IMR-90 (cell line): ENCODE measurements at regions not wholly inside any gene's neighbourhood (a gene's known extent, or its start where the extent isn't known, plus 50 kb on each side); places are given as distances from the start of the nearest gene placed in this dataset.

ENCODE experiments used
- BHLHE40 ChIP-seq: fragments of 150-350 bp; IDR thresholded peaks from 2 replicates; pipeline ENCODE4 v1.6.1; 2016; ENCODE audit warnings: mild to moderate bottlenecking, low read depth, low read length
- CEBPB ChIP-seq: IDR thresholded peaks from 2 replicates; pipeline ENCODE4 v1.6.1; 2012; ENCODE audit warnings: low read depth, low read length, improper control_type of control experiment
- CHD1 ChIP-seq: IDR thresholded peaks from 2 replicates; pipeline ENCODE4 v1.6.1; 2012; ENCODE audit warnings: low read depth, low read length, improper control_type of control experiment
- MAFK ChIP-seq: IDR thresholded peaks from 2 replicates; pipeline ENCODE4 v1.6.1; 2012; ENCODE audit warnings: low read depth, low read length, improper control_type of control experiment
- MAZ ChIP-seq: IDR thresholded peaks from 2 replicates; pipeline ENCODE4 v1.6.1; 2012; ENCODE audit warnings: low read depth, mild to moderate bottlenecking, low read length, improper control_type of control experiment, moderate library complexity, borderline replicate concordance
- MXI1 ChIP-seq: IDR thresholded peaks from 2 replicates; pipeline ENCODE4 v1.6.1; 2012; ENCODE audit warnings: low read depth, mild to moderate bottlenecking, low read length, moderate library complexity, borderline replicate concordance
- NFE2L2 ChIP-seq: fragments of 150-350 bp; IDR thresholded peaks from 2 replicates; pipeline ENCODE4 v1.6.1; 2016; ENCODE audit warnings: low read depth, mild to moderate bottlenecking, low read length
- POLR2A ChIP-seq: IDR thresholded peaks from 2 replicates; pipeline ENCODE4 v1.6.1; 2012; ENCODE audit warnings: mild to moderate bottlenecking, low read depth, low read length
- RAD21 ChIP-seq: IDR thresholded peaks from 2 replicates; pipeline ENCODE4 v1.6.1; 2012; ENCODE audit warnings: low read length, improper control_type of control experiment
- RCOR1 ChIP-seq: IDR thresholded peaks from 2 replicates; pipeline ENCODE4 v1.6.1; 2012; ENCODE audit warnings: mild to moderate bottlenecking, low read length, improper control_type of control experiment; ENCODE audit not compliant: insufficient replicate concordance
- RFX5 ChIP-seq: IDR thresholded peaks from 2 replicates; pipeline ENCODE4 v1.8.0; 2012; ENCODE audit warnings: low read depth, mild to moderate bottlenecking, low read length, moderate library complexity
- SMC3 ChIP-seq: fragments of 150-350 bp; IDR thresholded peaks from 2 replicates; pipeline ENCODE4 v1.6.1; 2016; ENCODE audit warnings: low read depth, mild to moderate bottlenecking, antibody characterized with exemption, low read length, moderate library complexity
- TF ChIP-seq, protein P1 (sequence below): conservative IDR thresholded peaks from 2 replicates; pipeline ENCODE4 v1.5.1; 2012; ENCODE audit warnings: mild to moderate bottlenecking, low read depth, low read length, improper control_type of control experiment
- TF ChIP-seq, protein P2 (sequence below): fragments of 150-350 bp; IDR thresholded peaks from 2 replicates; pipeline ENCODE4 v1.6.1; 2017; ENCODE audit warnings: mild to moderate bottlenecking, antibody characterized with exemption, low read length, low read depth

DNA sequence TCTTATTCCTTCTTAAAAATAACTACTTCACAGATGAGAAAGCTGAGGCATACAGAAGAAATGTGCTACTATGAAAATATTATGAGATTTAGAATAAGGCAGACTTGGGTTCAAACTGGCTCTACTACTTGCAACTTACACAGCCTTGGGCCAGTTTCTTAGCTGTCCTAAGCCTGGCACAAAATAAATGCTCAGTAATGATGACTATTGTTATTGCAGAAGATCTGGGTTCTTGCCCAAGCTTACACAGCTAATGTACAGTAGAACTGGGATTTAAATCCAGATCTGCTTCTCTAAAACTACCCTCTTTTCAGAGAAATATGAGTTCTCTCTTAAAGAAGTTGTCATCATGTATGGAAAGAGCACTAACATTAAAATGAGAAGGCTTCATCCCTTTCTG is 228.2 kb upstream of the TPRG1 start:
- TF ChIP-seq CHD1, result no peak
- TF ChIP-seq, protein P1, sequence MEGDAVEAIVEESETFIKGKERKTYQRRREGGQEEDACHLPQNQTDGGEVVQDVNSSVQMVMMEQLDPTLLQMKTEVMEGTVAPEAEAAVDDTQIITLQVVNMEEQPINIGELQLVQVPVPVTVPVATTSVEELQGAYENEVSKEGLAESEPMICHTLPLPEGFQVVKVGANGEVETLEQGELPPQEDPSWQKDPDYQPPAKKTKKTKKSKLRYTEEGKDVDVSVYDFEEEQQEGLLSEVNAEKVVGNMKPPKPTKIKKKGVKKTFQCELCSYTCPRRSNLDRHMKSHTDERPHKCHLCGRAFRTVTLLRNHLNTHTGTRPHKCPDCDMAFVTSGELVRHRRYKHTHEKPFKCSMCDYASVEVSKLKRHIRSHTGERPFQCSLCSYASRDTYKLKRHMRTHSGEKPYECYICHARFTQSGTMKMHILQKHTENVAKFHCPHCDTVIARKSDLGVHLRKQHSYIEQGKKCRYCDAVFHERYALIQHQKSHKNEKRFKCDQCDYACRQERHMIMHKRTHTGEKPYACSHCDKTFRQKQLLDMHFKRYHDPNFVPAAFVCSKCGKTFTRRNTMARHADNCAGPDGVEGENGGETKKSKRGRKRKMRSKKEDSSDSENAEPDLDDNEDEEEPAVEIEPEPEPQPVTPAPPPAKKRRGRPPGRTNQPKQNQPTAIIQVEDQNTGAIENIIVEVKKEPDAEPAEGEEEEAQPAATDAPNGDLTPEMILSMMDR, result no peak
- TF ChIP-seq POLR2A, result no peak
- TF ChIP-seq SMC3, result no peak
- TF ChIP-seq MXI1, result no peak
- TF ChIP-seq, protein P2, sequence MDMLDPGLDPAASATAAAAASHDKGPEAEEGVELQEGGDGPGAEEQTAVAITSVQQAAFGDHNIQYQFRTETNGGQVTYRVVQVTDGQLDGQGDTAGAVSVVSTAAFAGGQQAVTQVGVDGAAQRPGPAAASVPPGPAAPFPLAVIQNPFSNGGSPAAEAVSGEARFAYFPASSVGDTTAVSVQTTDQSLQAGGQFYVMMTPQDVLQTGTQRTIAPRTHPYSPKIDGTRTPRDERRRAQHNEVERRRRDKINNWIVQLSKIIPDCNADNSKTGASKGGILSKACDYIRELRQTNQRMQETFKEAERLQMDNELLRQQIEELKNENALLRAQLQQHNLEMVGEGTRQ, result no peak
- TF ChIP-seq BHLHE40, result no peak
- TF ChIP-seq RAD21, result no peak
- no peak for TF ChIP-seq NFE2L2
- TF ChIP-seq MAFK, result no peak
- no peak for TF ChIP-seq RCOR1
- TF ChIP-seq CEBPB, result no peak
- TF ChIP-seq RFX5, result no peak
- TF ChIP-seq MAZ, result no peak
